HCT116 (cell line): ENCODE measurements at regions not wholly inside any gene's neighbourhood (a gene's known extent, or its start where the extent isn't known, plus 50 kb on each side); places are given as distances from the start of the nearest gene placed in this dataset.

Source experiments
- ATAC-seq: fragments of 200-7000 bp; cut with Tn5 transposase; 2 replicates; pipeline ENCODE4 v1.9.1; 2020; ENCODE audit warnings: mild to moderate bottlenecking, moderate library complexity
- BruUV-seq: library from RNA; stranded (reverse); fragments of 400-500 nt; replicated peaks from 2 replicates; lab custom pipeline; 2021; lab: Mats Ljungman, UMichigan
- CTCF ChIA-PET: fragments of 300-600 bp; sonication (Branson Sonifier 250); formaldehyde crosslinking; loops from one replicate; lab custom pipeline; 2021; ENCODE audit warnings: antibody characterized with exemption; lab: Charles Lee
- POLR2A ChIA-PET: fragments of 300-600, 350-600 bp; sonication (Branson Sonifier 250); formaldehyde crosslinking; loops from one replicate; lab custom pipeline; 2021; ENCODE audit warnings: antibody characterized with exemption; lab: Charles Lee
- RAD21 ChIA-PET, 2 experiments: fragments of 300-600 bp; sonication (Branson Sonifier 250); formaldehyde crosslinking; loops; one replicate each; lab custom pipeline; 2023; ENCODE audit warnings: low total read pairs in 2 of 2; ENCODE audit not compliant: uncharacterized antibody in 2 of 2, unreplicated experiment in 2 of 2, low non-redundant PET in 1 of 2; lab: Charles Lee
- DNase-seq: peaks from one replicate; pipeline ENCODE4 v3.0.0-alpha.2; 2010; ENCODE audit warnings: low read depth, low spot score
- H2AFZ ChIP-seq: fragments of 200-600 bp; shearing (Covaris generic), sonication (generic); 2 replicates; pipeline ENCODE4 v1.6.1; 2017; ENCODE audit warnings: low read depth, mixed run types, mixed read lengths, antibody characterized with exemption, low read length; ENCODE audit not compliant: poor library complexity, severe bottlenecking
- H3K27ac ChIP-seq: 2 replicates; pipeline ENCODE4 v1.5.1; 2012; ENCODE audit warnings: low read depth, low read length
- H3K27me3 ChIP-seq: fragments of 200-600 bp; sonication (generic); 2 replicates; pipeline ENCODE4 v1.6.1; 2016; ENCODE audit warnings: mixed run types, low read length, mixed read lengths; ENCODE audit not compliant: insufficient read depth
- H3K36me3 ChIP-seq, 2 experiments: fragments of 200-500 bp in 1 of 2; fragments of 200-600 bp in 1 of 2; sonication (Bioruptor generic) in 1 of 2; sonication (generic) in 1 of 2; 2 replicates each; pipeline versions ENCODE4 v1.5.1 to v1.6.1; 2014 to 2016; ENCODE audit warnings: low read length in 2 of 2, inconsistent platforms in 1 of 2, mixed read lengths in 1 of 2, mixed run types in 1 of 2; ENCODE audit not compliant: insufficient read depth in 2 of 2, control insufficient read depth in 1 of 2
- H3K4me1 ChIP-seq, 2 experiments: fragments of 200-600 bp in 1 of 2; sonication (generic) in 1 of 2; 2 replicates each; pipeline versions ENCODE4 v1.5.1 to v1.6.1; 2012 to 2017; ENCODE audit warnings: low read length in 2 of 2, inconsistent platforms in 1 of 2, mild to moderate bottlenecking in 1 of 2, mixed read lengths in 1 of 2, mixed run types in 1 of 2, moderate library complexity in 1 of 2; ENCODE audit not compliant: insufficient read depth in 2 of 2, control insufficient read depth in 1 of 2
- H3K4me2 ChIP-seq: fragments of 200-600 bp; sonication (generic); 2 replicates; pipeline ENCODE4 v1.6.1; 2017; ENCODE audit warnings: mixed run types, low read length, mixed read lengths
- H3K4me3 ChIP-seq, 2 experiments: fragments of 200-600 bp in 1 of 2; sonication (generic) in 1 of 2; replicated peaks in 1 of 2; 2 replicates each; pipeline ENCODE4 v1.5.1; 2011 to 2016; ENCODE audit warnings: low read length in 2 of 2, control low read depth in 1 of 2, low read depth in 1 of 2, mild to moderate bottlenecking in 1 of 2, mixed read lengths in 1 of 2, mixed run types in 1 of 2
- H3K79me2 ChIP-seq: fragments of 200-600 bp; sonication (generic); 2 replicates; pipeline ENCODE4 v1.6.1; 2017; ENCODE audit warnings: mild to moderate bottlenecking, mixed run types, low read length, moderate library complexity, mixed read lengths; ENCODE audit not compliant: insufficient read depth
- H3K9ac ChIP-seq: fragments of 200-600 bp; sonication (generic); 2 replicates; pipeline ENCODE4 v1.6.1; 2016; ENCODE audit warnings: low read length, mixed read lengths
- H3K9me2 ChIP-seq: fragments of 200-600 bp; sonication (generic), shearing (Covaris generic); 2 replicates; pipeline ENCODE4 v1.6.1; 2017; ENCODE audit warnings: mixed run types, mild to moderate bottlenecking, moderate library complexity; ENCODE audit not compliant: insufficient read depth
- H3K9me3 ChIP-seq, 2 experiments: fragments of 200-500 bp in 1 of 2; fragments of 200-600 bp in 1 of 2; sonication (Bioruptor generic) in 1 of 2; sonication (generic) in 1 of 2; 2 replicates each; pipeline ENCODE4 v1.6.1; 2014 to 2017; ENCODE audit warnings: low read length in 2 of 2, mixed read lengths in 2 of 2, inconsistent platforms in 1 of 2, low read depth in 1 of 2, mild to moderate bottlenecking in 1 of 2, mixed run types in 1 of 2, moderate library complexity in 1 of 2; ENCODE audit not compliant: control insufficient read depth in 1 of 2, insufficient read depth in 1 of 2
- H4K20me1 ChIP-seq: fragments of 200-600 bp; sonication (generic), shearing (Covaris generic); 2 replicates; pipeline ENCODE4 v1.6.1; 2017; ENCODE audit warnings: mixed run types, mild to moderate bottlenecking, moderate library complexity; ENCODE audit not compliant: insufficient read depth
- CEBPB ChIP-seq: IDR thresholded peaks from 2 replicates; pipeline ENCODE4 v1.6.1; 2012; ENCODE audit warnings: low read depth
- EZH2phosphoT487 ChIP-seq: fragments of 200-600 bp; IDR thresholded peaks from 2 replicates; pipeline ENCODE4 v1.6.1; 2018; ENCODE audit warnings: antibody characterized with exemption, borderline replicate concordance
- MAX ChIP-seq: IDR thresholded peaks from 2 replicates; pipeline ENCODE4 v1.6.1; 2012
- POLR2A ChIP-seq: IDR thresholded peaks from 2 replicates; pipeline ENCODE4 v1.7.0; 2011; ENCODE audit warnings: borderline replicate concordance; ENCODE audit not compliant: insufficient read depth, insufficient read length; ENCODE audit errors: extremely low read depth
- TCF7L2 ChIP-seq: IDR thresholded peaks from 2 replicates; pipeline ENCODE4 v1.7.0; 2011; ENCODE audit warnings: borderline replicate concordance, inconsistent platforms; ENCODE audit not compliant: insufficient read depth, insufficient read length; ENCODE audit errors: extremely low read depth
- YY1 ChIP-seq: IDR thresholded peaks from 2 replicates; pipeline ENCODE4 v1.6.1; 2011; ENCODE audit warnings: low read length, low read depth, moderate library complexity, mild to moderate bottlenecking; ENCODE audit not compliant: insufficient replicate concordance; ENCODE audit errors: extremely low read depth
- ZFX ChIP-seq: fragments of 450-650 bp; IDR thresholded peaks from 2 replicates; pipeline ENCODE4 v1.6.1; 2017
- intact Hi-C: fragments of 100-400 bp; cut with micrococcal nuclease; formaldehyde crosslinking; loops from 2 replicates; pipeline ENCODE4 v1.10.0; 2022

DNA sequence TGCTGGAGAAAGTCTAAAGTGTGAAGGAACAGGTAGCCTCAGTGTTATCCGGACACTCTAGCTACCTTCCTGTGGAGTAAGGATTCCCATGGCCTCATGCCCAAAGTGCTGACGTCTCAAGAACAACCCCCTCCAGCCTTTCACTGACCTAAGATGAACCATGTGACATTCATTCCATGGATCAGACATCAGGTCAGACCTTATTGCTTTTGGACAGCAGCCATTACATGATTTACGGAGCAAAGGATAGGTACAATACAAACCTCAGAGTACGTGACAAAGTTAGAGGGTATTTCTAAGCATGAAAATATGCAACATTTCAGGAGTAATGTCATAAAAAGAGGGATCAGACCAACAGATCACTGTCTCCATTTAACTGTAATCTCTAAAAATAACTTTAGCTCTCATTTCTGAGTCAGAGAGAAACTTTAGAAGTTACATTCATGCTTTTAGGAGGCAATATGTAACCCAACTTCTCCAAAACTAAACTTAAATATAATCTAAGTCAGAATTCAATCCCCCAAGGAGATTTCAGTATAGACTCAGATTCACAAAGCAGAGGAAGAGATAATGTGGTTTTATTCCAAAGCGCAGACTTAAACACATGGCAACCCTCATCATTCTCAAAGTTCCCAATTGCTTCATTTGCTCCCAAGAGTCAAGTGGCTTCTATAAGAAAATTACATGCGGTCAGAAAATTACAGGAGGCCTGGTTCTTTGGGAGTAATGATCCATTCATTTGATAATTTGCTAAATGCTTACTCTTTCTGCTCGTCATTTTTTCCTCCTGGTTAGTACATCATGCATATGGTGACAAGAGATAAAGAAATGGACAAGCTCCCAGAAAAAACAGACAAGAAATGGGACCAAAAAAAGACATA is 280.4 kb downstream of the SETD4 start:
- RAD21 ChIA-PET = no interaction called here
- Histone ChIP-seq H3K9ac (no peak overlapping the region), H3K4me3 (no peak overlapping the region), H3K4me2 (no peak overlapping the region), H3K36me3 (no peaks in the 10 kb centered on the region), H3K79me2 (no peaks in the 10 kb centered on the region), H3K9me2 (no peaks in the 10 kb centered on the region), H3K27me3 (no peaks in the 10 kb centered on the region), H4K20me1 (no peaks in the 10 kb centered on the region), H2AFZ (no peak overlapping the region), H3K27ac (no peak overlapping the region), H3K4me1 (peaks cover 0 to 4% of the 10 kb centered on the region in 2 experiments; a peak in 1 of 4 replicates), H3K9me3 (no peaks in the 10 kb centered on the region)
- no peak for DNase-seq
- ATAC-seq = no peak
- no TSS peak for BruUV-seq
- intact Hi-C loops = no loop called here
- TF ChIP-seq MAX = no peak
- no peak for TF ChIP-seq ZFX
- no peak for TF ChIP-seq CEBPB
- TF ChIP-seq YY1 = no peak
- TF ChIP-seq EZH2phosphoT487 = no peak
- TF ChIP-seq POLR2A = no peak
- POLR2A ChIA-PET = no interaction called here
- CTCF ChIA-PET = no interaction called here

- Histone ChIP-seq H3K27me3 (no peaks in the 10 kb centered on the region), H3K4me2 (no peak overlapping the region), H3K4me1 (peaks cover 0 to 4% of the 10 kb centered on the region in 2 experiments; a peak in 1 of 4 replicates), H3K36me3 (no peaks in the 10 kb centered on the region), H3K27ac (no peak overlapping the region), H4K20me1 (no peaks in the 10 kb centered on the region), H3K9me2 (no peaks in the 10 kb centered on the region), H3K9ac (no peak overlapping the region), H3K9me3 (no peaks in the 10 kb centered on the region), H3K79me2 (no peaks in the 10 kb centered on the region), H3K4me3 (no peak overlapping the region), H2AFZ (no peak overlapping the region)
- intact Hi-C loops = no loop called here
- ChIA-PET RAD21 (no interaction called here), CTCF (no interaction called here), POLR2A (no interaction called here)
- no peak for ATAC-seq
- no peak for TF ChIP-seq TCF7L2
- no peak for DNase-seq
- no TSS peak for BruUV-seq
Measured at GRCh38 chr21:35779167-35779566, 281.2 kb downstream of the SETD4 start.
